GM19397 (cell line): ENCODE measurements at regions not wholly inside any gene's neighbourhood (a gene's known extent, or its start where the extent isn't known, plus 50 kb on each side); places are given as distances from the start of the nearest gene placed in this dataset.
"Not testable (repeated sequence)": the region's sequence is repeated elsewhere in the genome, so short reads cannot be mapped to it uniquely, and the experiment has no call there.

ENCODE experiments used
- ATAC-seq: cut with Tn5 transposase; IDR thresholded peaks from one replicate; pipeline ENCODE4 v1.9.1; 2021; ENCODE audit warnings: mild to moderate bottlenecking, moderate library complexity; ENCODE audit not compliant: unreplicated experiment

- no peak for ATAC-seq
These were observed 334.6 kb upstream of the ATP10A start for GRCh38 chr15:26197719-26198118.

DNA sequence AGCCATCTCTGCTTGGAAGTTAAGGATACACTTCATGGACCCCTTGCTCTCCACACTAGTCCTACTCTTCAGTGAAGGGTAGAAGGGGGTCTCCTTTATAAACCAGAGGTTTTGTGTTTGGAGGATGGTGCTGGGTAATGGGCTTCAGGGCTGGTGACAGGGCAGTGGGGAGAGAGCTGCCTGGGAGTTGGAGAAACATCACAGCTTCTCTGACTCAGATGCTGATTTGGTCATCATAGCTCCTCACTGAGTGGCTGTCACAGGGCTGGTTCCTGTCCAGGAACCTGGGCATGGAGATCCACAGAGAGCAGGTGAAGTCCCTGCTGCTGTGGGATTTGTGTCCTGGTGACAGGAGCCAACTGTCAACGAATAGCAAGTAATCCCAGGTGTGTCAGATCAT, 333.9 kb upstream of the ATP10A start:
- ATAC-seq, result no peak

GRCh38 chr15:26191193-26191592, 328.1 kb upstream of the ATP10A start:
- no peak for ATAC-seq

GRCh38 chr15:26186138-26186537, 323.0 kb upstream of the ATP10A start:
- not testable (repeated sequence) for ATAC-seq

- no peak for ATAC-seq
These were observed 319.3 kb upstream of the ATP10A start for GRCh38 chr15:26182441-26182840.

DNA sequence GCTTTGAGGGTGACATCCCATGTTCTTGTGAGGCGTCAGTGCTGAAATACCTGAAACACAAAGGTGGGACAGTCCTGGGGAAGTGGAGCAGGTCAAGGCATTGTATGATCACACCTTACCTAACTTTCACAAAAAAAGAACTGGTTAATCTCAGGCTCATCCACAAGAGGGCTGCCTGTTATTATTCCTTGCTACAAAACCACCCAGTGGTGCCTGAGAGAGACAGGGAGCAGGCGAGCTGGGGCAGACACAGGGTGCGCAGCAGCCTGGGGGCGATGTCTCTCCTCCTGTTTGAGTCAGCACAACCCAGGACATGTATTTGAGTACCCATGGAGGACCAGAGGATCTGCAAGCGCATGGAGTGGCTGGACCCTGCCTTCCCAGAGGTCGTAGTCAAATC, 316.8 kb upstream of the ATP10A start:
- no peak for ATAC-seq

DNA sequence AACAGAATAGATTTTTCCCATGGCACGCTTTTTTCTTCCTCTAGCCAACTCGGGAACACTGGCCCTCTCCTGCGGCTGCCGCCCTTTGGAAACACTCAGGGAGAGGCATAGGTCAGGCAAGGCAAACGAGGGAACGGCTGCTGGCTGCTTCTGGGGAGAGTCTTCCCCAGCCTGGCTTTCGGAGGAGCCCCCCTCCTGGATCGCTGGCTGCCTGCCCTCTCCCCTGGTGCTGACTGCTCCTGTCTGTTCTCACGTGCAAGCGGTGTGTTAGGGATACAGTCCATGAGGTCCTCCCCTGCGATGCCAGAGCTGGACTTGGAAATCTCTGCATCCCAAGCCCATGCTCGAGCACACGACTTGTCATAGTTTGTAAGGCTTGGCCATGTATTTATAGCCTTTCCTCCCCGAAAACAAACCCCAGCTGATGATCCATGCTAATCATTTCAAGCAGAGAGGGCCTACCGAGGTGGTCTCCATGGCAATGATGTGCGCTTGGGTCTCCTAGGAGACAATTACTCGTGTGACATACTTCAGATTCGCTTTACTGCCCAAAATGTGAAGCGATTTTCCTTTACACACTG, 315.6 kb upstream of the ATP10A start:
- ATAC-seq, result no peak

GRCh38 chr15:26177816-26178215, 314.7 kb upstream of the ATP10A start:
- no peak for ATAC-seq

DNA sequence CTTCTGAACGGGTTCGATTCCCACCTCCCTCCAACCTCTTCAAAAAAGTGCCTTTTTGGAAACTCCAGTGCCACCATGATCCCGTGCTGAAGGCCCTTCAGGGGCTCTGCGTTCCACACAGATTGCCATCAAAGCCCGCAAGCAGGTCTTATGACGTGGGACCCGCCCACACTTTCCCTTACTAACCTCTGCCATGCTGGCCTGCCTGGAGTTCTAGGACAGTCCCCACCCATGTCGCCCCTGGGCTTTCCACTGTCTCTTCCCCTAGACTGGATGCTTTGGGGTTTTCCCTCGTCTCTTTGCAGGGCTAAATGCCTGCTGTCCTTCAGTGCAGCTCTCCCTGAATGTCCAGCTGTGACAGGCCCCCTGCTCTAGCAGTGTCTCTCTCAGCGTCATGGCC, 313.7 kb upstream of the ATP10A start:
- ATAC-seq, result no peak

- no peak for ATAC-seq
These were observed 308.1 kb upstream of the ATP10A start for GRCh38 chr15:26171266-26171665.

GRCh38 chr15:26166429-26166828, 303.3 kb upstream of the ATP10A start:
- no peak for ATAC-seq

- ATAC-seq, result no peak
These were observed 302.4 kb upstream of the ATP10A start for GRCh38 chr15:26165546-26165945.

DNA sequence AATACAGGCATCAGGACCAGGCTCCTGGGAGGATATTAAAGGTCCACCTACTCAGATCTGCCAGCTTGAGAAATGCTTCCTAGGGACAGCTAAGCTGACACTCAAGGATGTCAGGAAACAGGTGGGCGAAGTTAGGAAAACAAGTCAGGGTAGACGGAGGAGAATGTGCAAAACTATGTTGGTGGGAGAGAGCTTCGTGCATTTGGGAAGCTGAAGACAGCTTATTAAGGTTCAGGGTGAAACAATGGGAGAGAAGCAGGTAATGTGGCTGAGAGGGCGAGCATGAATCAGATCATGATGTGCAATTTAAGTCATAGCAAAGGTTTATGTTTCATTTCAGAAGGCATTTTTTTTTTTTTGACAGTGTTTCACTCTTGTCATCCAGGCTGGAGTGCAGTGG, 297.2 kb upstream of the ATP10A start:
- no peak for ATAC-seq

GRCh38 chr15:26158176-26158575, 295.0 kb upstream of the ATP10A start:
- ATAC-seq, result no peak

DNA sequence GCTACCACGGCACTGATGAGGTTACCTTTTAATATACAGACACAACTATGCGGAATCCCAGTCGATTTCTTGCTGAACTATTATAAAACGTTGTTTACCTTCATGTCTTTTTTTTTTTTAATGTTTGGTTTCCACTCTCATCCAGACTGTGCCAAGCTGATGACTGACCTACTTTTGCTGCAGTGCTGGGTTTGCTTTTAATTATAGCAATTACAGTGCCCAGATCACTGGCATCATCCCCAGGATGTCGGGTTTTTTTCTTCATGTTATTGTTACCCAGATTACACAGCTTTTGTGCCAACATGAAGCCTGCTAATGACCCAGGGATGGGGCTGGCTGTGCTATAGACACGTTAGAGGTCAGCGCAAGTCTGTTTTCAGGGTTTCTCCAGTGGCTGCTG, 294.0 kb upstream of the ATP10A start:
- ATAC-seq, result no peak

DNA sequence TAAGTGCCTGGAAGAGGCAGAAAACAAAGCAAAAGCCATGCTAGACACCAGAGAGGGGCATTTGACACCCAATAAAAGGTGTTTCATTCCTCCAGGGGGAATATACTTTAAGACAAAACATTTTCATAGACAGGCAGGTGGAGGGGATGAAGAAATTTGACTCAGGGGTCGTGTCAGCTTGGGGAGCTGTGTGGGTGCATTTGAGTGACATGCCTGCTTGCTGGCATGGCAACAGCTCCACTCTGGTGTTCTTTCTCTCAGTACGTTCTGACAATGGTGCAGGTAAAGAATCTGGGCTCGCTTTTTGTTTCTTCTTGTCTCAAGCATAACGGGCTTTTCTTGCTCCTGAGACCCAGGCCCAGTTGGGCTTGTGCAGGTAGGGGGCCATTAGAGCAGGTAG, 292.9 kb upstream of the ATP10A start:
- ATAC-seq, result no peak

DNA sequence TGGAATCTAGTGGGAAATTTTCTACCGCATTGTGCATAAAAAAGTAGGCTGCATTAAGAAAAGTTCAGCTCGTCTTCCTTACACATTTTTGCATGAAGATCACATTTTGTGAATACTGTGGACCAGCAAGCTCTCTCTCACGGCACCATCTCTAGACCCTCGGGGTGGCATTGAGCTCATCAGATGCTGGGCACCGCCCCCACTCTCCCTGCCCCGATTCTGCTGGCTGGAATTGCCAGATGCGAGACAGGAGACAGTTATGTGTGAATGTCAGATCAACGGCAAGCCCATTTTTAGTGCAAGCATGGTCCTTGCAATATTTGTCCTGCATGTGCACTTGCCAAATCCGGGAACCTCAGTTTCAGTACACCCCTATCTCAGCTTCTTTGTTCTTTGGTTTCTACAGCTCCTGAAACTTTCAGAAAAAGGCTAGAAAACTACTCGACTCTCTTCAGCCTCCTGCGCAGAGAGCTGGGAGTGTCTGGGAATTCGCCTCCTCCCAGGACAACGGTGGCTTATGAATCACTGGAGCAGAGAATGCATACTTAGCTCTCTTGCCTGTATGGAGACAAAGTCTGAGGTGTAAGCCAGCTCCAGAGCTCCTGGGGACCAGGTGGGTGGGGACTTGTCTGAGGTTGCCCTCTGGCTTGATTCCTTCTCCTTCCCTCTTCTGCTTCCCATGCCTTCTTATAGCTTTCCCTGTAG, 285.2 kb upstream of the ATP10A start:
- ATAC-seq, result no peak

DNA sequence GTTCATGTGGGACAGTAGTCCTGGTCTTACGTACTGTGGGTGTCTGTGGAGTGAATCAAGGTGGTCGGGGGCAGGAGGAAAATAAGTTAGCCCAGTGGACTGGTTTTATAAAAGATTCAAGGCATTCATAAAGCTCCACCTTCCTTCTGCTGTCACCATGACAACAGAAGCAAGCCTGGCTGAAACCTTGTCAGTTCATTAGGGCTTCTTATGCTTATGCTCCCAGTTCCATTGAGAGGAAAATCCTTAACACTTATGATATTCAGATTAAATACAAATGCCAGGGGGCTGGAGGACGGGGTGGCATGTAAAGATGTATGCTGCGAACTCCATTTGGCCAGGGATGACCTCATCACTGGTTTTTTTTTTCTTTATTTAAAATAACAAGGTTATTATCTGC, 283.1 kb upstream of the ATP10A start:
- no peak for ATAC-seq

- ATAC-seq, result no peak
These were observed 282.7 kb upstream of the ATP10A start for GRCh38 chr15:26145796-26146195.

DNA sequence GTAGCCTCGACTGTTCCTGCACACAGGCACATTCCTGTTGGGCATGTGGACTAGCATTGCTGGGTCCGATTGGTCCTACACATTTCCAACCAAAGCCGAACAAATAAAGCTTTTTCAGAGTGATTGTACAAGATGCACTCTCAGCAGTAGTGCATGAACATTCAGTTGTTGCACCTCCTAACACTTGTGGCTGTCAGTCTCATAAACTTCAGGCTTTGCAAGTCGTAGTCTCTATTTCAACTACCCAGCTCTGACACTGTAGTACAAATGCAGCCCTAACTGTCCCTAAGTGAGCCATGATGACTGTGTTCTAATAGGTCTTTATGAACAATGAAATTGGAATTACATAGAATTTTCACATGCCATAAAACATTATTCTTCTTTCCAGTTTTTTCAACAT, 281.7 kb upstream of the ATP10A start:
- ATAC-seq, result no peak

DNA sequence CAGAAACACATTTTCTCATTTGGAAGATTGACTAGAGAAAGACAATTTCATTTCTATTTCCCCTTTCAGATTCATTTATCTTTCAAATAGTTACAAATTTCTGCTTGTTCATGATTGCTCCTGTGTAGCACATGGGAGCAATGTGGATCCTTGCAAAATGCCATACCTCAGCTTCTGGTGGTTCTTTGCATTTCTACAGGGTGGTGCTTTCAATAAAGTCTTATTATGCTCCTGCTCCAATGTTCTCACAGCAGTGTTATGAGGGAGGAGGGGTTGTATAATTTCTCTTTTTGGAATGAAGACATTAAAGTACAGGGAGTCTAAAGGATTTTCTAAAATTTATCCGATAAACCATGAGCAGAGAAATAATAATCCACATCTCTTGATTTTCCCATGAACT, 280.1 kb upstream of the ATP10A start:
- ATAC-seq, result no peak

GRCh38 chr15:26134812-26135211, 271.7 kb upstream of the ATP10A start:
- ATAC-seq, result no peak

GRCh38 chr15:26134152-26134551, 271.0 kb upstream of the ATP10A start:
- no peak for ATAC-seq
